Heart left ventricle (tissue), 13 donors: ENCODE measurements at regions not wholly inside any gene's neighbourhood (a gene's known extent, or its start where the extent isn't known, plus 50 kb on each side); places are given as distances from the start of the nearest gene placed in this dataset.

ENCODE experiments used
- CTCF ChIP-seq, 12 donors: fragments of 200-600 bp; sonication (generic) in 4 of 12; IDR thresholded peaks; one replicate each; pipeline versions ENCODE4 v1.5.0 to v1.8.0; 2018 to 2022; ENCODE audit warnings: antibody characterized with exemption in 12 of 12, mild to moderate bottlenecking in 5 of 12
- POLR2A ChIP-seq, 2 donors: fragments of 450-650 bp; IDR thresholded peaks; one replicate each; pipeline ENCODE4 v1.6.1; 2017; ENCODE audit warnings: antibody characterized with exemption in 2 of 2, mild to moderate bottlenecking in 2 of 2, moderate library complexity in 2 of 2
- donor health status: ischemic (EF 13 %, LVEDD 7.1; RV severe dilation, severe dysfunction).
- donor health status: DM: no; HTN: yes; CAD: no.
- donor health status: DM: no; HTN: no; CAD: no.
- donor health status: ischemic (EF 25% LVEDD 6.9; RV normal size, moderate dysfunction).
- donor health status: ischemic (EF 25% LVEDD 5.7; RV mildly dilated, moderate dysfunction).
- donor health status: ischemic (EF 35%, LVEDD 5.7; RV mildly dilated, moderate dysfunction).
- donor health status: nonischemic (EF 11% LVEDD 7.7; RV severe dilation, severe dysfunction).
- donor health status: DM: yes; HTN: yes; CAD: no.
- donor health status: PGD.
- donor health status: ischemic (EF 29% LVEDD 5.4; RV normal size, mild dysfunction).
- donor health status: nonischemic (EF 23%, LVEDD 6.1; RV moderate dilation, normal function).

- TF ChIP-seq POLR2A (IDR thresholded peaks at IDR 0.05) (no peak), CTCF (IDR thresholded peaks at IDR 0.05) (no peak)
Measured at GRCh38 chr7:73933091-73933490, 72.1 kb downstream of the TMEM270 start.
